ENCODE measurements at regions not wholly inside any gene's neighbourhood (a gene's known extent, or its start where the extent isn't known, plus 50 kb on each side); places are given as distances from the start of the nearest gene placed in this dataset.
"Not testable (repeated sequence)": the region's sequence is repeated elsewhere in the genome, so short reads cannot be mapped to it uniquely, and the experiment has no call there.

DNA sequence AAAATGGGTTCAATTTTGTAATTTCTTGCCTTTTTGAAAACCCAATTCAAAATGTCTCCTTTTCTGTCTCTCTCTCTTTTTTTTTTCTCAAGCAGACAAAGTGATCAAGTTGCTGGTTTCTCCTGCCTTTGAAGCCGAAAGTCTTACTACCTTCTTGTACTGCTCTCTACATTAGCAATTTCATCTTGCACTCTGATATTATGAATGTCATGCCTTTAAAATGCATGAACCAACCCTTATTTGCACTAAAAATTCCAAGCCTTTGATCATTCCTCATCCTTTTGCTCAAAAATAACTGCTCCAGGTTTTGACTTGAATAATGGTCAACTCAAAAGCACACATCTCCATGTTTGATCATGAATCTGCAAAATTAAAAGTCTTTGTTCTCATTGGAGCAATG is 125.2 kb downstream of the CETN3 start:
- DNase-seq = no peak

DNA sequence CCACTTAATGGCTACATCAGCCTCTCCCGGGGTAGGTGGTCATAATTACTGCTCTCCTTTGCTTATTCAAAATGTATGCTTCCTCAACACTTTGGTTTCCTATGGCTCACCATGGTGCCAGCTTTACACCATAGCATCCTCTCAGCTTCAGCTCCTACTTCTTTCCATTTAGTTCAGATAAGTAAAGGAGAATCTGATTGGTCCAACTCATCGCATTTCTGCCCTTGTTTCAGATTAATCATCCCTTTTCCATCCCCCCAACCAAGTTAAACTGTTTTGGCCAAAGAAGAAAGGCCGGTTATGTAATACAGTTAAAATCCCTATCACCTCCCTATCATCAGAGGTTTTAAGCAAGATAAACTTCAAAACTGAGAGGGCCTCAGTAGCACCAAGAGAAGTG is 130.5 kb downstream of the CETN3 start:
- DNase-seq = no peak

DNA sequence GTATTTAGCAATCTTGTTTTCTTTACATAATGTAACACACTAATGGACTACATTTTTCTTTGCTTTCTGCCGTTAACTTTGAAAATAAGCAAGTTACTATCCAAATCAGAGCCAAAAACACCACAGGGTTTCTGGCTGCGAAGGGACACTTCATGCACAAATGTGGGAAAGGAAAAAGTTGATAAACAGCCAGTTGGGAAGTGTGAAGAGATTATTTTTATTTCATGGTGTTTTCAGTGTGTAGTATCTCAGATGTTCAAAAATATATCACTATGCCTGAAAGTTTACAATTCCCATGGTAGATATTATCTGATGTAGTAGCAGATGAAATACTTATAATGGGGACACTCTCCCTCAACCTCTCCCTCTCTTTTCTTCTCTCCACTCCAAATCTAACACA is 135.3 kb downstream of the CETN3 start:
- no peak for DNase-seq

DNA sequence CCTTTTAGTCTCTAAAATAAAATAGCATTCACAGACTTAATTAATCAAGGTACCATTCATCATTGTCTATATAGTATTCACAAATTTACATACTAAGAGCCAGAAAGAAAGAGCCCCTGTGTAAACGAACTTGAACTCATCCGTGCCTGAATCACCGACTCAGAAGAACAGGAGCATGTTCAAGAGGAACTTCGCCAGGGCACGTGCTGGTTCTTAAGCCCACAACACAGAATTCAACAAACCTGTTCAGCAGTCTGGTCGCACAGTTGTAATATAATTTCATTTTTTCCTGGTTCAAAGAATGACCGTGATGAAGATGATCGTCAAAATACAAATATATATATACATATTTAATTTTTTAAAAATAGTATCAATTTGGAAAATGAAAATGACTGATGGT is 141.9 kb downstream of the CETN3 start:
- DNase-seq = no peak

DNA sequence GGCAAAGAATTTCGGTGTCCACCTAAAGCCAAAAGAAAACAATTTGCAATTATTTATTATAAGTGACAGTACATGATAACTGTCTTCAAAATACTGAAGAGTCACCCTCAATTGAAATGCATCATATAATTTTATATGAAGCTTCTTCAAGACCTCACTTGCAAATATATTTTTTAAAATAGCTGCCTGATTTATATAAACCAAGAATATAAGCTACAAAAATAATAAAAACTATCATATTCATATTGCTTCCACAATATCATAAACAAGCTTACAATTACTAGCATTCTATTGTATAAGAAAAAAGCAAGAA is 144.1 kb downstream of the CETN3 start:
- DNase-seq = no peak

DNA sequence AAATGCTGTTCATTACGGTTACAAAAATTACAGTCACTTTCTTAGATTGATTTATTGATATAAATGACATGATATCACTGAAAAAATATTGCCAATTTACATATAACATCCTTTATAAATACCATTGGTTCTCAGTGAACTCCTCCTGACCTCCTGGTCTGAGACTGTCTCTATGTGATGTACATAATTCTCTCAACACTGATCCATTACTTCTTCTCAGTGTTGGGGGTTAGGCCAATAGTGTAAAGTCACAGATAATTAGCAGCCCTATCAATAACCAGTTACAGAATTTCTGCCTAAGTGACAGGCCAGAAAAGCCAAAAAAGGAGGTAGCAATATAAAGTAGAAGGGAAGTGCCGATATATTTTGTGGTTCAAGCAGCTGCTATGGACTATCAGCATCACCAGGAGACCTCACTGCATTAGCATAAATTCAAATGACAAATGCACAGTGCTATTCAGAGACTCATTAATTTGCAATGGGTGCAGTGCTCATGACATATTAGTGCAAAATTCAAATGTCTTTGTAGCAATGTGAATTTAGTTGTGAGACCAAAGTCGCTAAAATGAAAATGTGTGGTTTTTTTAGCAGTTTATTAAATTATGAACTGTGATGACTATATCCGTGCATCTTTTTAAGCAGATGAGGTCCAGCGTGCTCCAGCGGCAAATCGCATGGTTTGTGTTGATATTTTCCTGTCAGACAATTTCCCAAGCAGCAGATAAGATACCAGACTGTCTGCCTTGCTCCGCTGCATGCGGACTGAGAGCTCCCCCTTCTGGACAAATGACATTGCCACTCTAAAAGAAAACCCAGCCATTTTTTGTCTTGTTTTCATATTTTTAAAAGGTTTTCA is 144.6 kb downstream of the CETN3 start:
- peak; percentile 18 for DNase-seq

DNA sequence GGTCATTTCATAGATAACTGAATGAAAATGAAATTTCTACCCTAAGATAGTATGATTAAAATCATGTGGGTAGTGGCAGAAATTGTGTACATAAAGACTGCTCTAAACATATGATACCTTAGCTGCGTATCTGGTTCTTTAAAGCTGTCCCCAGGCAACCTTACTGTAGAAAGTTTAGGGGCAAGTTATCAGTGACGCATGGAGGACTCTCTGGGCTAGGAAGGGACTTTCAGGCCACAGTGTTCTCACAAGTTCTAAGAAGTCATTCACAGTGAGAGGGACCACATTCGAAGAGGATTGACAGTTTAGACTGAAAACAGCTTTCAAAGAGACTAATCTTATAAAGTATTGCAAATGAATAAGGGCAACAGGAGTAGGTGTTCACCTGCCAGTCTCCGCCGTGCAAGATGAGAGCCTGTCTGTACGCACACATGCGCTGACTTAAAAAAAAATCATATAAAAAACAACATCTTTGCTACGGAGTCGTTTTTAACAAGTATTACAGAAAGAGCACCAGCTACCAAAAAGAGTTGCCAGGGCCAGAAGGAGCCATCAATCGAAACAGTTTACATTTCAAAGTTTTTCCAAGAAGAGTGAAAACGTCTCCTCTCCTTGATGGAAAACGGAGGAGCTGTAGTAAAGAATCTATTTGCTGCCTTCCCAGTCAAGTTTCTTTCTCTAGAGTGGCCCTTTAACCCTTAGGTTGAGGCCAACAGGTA is 146.3 kb downstream of the CETN3 start:
- DNase-seq = no peak

DNA sequence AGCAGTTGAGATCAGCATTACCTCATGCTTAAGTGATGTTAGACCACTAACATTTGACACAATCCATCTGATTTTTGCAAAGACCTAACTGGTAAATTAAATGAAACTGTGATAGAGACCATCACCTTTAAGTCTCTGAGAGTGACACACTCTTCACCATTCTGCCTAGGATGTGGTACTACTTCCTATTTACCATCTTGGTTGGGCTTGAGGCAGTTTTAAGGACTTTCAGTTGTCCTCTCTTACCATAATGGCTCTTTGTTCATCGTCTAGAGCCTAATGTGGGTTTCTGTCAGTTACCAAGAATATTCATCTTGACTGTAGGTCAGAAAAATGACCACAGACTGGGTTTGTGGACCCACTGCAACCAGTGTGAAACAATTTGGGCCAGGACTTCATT is 158.1 kb downstream of the CETN3 start:
- DNase-seq = no peak

DNA sequence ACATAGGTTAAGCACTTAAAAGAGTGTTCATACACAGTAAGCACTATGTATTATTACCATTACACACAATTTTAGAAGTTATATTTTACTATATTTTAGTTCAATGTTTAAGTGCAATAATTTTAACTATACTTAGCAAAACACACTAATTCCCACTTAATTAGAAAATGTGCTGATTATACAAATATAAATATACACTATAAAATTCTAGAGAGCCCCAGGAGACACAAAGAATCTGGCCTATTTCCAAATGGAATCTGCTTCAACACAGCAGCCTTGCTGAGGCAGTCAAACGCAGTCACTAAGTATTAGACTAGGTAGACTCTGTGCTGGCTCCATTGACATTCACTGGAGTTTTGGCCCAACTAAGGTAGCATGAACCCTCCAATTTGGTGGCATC is 160.9 kb downstream of the CETN3 start:
- DNase-seq = no peak

DNA sequence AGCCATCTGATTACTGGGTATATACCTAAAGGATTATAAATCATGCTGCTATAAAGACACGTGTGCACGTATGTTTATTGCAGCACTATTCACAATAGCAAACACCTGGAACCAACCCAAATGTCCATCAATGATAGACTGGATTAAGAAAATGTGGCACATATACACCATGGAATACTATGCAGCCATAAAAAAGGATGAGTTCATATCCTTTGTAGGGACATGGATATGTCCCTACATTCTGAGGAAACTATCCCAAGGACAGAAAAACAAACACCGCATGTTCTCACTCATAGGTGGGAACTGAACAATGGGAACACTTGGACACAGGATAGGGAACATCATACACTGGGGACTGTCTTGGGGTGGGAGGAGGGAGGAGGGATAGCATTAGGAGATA is 165.7 kb downstream of the CETN3 start:
- not testable (repeated sequence) for DNase-seq

DNA sequence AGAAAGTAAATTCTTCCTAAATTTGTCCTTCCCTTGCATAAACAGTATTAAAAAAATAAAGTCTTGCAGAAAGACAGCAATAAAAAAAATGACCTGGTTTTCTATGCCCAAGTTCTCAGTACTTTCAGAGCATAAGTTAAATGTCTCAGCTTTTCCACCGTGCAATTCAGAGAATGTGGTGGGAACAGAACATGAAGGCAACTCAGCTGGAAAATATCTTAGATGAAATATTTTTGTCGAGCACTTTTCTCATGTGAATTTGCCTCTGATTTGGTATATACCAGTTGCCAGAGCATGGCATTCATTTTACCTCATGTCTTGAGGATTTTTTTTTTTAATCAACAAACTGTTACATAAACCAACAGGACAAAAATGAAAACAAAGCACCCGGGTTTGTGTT is 176.1 kb downstream of the CETN3 start:
- DNase-seq = no peak

DNA sequence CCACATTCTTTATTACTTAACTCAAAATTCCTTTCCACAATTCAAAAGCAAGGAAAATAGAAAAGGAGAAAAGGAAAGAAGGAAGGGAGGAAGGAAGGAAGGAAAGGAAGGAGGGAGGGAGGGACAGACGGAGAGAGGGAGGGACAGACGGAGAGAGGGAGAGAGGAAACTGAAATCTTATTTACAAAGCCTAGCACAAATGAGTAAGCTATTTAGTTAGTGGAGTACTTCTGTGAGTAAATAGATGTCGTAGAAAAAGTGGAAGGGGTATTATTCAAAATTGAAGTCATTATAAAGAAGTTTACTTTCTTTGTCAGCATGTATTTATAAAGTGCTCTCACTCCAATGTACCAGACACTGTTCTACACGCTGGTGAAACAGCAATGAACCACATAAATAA is 177.9 kb downstream of the CETN3 start:
- DNase-seq = no peak

DNA sequence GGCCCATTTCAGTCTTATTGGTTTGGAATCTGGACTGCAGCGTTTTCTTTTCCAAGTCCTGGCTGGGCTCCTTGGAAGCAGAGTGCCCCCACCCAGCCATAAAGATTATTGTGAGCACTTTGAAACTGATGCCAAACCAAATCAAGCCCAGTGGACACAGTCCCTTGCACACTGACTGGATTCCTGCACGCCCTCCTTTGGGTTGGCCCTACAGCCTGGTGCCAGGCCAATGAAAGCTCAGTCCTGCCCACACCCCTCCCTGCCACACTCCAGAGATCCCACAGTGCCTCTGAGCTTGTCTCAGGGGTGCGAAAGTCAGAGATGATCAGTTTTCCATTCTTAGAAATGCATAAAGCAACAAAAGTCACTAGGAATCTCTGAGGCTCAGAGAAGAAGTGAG is 181.9 kb downstream of the CETN3 start:
- no peak for DNase-seq

DNA sequence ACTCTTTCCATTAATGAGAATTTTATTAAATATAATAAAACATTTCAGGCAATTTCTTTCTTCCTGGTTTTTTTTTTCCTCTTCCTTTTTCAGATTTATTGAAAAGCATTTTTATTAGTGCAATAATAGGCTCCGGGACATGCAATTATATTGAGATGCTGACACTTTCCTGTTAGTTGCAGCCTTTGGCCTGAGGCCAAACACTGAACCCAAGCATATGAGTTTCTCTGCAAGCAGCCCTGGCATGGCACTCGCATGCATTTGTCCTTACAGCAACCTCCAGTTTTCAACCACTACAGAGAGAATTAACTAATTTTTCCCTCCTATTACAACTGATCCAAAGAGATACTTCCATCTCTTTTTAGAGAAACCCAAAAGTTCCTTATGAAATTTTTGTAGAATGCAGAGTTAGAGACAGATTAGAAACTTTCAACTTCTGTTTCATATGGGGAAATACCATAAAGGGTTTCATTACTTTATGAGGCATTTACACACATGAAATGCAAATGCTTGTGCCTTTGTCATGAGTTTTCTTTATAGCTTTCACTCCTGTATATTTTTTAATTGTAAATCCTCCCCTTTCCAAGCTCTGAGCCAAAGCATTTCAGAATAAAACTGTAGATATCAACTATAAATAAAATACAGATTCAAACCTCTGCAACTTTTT is 183.0 kb downstream of the CETN3 start:
- DNase-seq = no peak

DNA sequence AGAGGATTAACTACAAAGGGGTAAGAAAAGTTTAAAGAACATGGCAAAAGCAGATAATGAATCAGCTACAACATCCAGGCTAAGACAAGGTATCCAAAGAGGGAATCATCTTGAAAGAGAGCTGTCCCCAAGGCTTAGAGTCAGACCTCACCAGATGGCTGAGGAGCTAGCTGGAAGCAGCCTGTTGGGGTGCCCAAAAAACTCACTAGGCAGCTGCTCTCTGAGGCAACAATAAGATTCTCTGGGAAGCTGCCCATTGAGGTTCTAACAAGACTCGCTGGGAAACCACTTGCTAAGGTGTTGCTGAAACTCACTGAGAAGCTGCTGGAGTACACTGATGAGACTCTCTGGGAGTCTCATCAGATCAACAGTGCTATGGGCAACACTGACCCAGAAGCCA is 185.2 kb downstream of the CETN3 start:
- no peak for DNase-seq

DNA sequence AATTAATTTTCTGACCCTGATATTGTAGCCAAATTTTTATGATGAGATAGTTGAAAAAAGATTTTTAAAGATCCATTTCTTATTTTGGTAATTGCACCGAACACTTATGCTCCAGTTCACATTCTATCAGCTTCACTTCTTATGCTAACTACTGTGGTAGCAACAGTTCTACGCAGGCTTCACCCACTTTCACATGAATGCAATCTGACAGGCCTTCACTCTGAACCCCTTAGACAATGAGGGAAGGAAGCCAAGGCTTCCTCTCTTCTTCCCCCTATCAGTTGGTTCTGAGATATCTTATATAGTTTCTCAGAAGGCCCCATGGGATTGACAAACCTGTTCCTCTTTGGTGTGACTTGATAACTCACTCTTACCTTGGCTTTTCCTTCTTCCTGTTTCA is 185.8 kb downstream of the CETN3 start:
- DNase-seq = no peak

DNA sequence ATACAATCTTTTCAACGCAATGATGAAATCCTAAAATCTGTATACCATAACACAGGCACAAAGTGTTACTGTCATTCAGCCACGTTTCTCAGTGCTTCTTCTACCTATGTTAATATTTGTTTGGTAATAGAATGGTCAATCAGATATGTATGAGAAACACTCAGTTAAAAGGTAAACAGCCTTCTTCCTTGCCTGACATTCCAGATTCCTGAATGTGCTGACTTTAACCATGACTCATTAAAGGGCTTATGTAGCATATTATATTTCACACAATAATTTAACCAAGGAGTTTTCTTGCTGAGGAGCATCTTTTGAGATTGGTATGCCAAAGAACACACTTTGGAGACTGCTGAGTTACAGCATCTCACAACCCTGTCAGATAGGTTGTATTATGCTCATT is 187.6 kb downstream of the CETN3 start:
- no peak for DNase-seq

DNA sequence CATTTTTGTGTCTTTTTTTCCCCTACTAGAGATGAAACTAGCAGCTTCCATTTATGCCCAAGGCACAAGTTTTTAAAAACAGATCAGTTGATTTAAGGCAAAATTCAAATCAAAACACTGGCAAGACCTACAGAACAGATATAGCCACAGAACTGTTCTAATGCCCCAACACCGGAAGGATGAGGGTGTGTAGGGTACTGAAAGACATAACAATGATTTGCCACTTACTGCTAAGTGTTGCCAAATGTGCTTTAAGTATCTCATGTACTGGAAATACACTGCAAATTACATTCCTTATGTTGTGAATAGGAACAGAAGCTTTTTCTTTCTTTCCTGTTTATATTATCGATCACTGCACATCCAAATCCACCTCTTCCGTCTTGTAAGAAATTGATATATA is 189.0 kb downstream of the CETN3 start:
- no peak for DNase-seq

DNA sequence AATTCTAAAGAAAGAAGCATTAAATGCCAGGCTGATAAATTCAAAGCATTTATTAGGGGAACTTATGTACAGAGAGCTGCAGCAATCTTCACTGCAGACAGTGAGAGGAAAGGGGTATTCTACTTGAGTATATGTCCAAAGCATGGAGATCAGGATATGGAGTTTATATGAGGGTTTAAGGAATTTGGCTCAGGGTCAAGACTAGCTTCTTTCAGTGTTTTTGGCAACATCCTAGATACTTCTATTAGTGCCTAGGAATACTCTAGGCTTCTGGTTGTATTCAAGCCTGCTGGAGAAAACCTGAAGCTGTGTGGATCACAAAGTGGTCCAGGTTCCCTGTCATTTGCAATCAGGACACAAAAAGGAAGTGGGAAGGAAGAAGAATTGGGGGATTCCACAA is 194.6 kb downstream of the CETN3 start:
- no peak for DNase-seq

DNA sequence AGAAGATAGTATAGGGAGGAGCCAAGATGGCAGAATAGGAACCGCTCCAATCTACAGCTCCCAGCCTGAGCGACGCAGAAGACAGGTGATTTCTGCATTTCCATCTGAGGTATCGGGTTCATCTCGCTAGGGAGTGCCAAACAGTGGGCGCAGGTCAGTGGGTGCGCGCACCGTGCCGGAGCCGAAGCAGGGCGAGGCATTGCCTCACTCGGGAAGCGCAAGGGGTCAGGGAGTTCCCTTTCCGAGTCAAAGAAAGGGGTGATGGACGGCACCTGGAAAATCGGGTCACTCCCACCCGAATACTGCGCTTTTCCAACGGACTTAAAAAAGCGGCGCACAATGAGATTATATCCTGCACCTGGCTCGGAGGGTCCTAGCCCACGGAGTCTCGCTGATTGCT is 201.2 kb downstream of the CETN3 start:
- DNase-seq = not testable (repeated sequence)

DNA sequence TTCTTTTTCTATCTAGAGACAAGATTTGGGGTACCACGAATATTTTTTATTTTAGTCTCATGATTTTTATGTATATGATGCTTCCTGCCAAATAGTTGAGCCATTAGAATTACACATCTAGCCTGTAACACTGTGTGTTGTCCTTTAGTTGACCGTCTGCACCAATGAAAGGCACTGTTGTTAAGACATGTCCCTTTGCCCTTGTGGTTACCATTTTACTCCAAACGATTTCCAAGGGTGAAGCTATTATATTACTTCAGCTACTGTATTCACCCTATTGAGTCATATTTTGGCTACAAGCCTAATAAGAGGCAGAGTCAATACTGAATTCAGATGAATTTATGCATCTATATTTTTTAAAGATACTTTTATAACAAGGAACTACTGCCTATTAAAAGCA is 207.6 kb downstream of the CETN3 start:
- DNase-seq = peak; percentile 36

DNA sequence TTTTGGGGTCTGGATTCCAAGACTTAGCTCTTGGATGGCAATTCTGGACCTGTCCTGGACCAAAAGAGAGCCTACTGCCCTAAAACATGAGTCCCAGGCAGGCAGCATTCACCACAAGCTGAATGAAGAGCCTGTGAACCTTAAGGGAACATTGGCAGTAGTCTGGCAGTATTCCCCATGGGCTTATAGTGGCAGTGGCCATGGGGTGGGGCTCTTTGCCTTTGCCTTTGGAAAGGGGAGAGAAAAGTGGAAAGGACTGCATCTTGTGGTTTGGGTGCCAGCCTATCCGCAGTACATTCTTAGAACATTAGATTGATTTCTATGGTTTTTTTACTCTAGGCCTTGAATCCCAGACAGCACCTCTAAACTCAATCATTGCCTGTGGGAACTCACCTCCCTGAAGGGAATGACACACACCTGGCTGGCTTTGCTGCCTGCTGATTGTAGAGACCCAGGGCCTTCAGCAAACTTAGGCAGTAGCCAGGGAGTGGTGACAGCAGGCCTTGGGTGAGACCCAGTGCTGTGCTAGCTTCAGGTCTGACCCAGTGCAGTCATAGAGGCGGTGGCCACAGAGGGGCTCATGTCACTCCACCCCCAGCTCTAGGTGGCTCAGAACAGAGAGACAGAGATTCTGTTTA is 216.3 kb downstream of the CETN3 start:
- DNase-seq = no peak

DNA sequence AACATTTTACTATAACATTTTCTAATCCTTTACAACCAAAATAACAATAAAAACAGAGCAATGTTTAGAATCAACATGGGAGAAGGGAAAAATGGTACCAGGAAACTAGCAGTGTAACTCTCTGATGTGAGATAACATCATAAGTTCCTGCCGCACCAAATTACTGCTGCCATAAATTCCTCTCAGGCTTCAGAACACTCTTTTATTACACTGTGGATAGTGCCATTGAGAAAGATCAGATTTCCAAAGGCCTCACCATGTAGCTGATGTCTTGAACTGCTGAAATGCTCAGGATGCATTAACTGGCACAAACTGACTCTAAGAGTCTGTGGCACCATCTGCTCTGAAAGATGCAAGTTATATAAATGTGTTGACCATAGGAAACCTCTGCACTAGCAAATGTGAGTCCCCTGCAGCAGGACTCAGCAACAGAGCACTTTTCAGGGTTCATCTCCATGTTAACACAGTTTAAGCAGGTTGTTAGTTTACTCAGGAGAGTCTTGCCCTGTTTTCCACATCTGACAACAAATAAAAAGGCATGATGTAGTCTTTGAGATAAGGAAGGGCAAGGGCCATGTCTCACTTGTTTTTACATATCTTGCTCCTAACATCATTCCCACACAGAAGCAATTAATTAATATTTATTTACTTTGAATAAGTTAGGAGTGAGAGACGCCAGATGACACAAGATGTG is 218.1 kb downstream of the CETN3 start:
- no peak for DNase-seq

Data from SHP77 treated with DMSO at 0.1 percent for 48 hours (cell line).